Activated naive CD8-positive, alpha-beta T cell treated with anti-CD3 and anti-CD28 coated beads, Interleukin-2, amount 10 ng/mL, durations not matched to agents 7 days and 5 days (primary cell): ENCODE measurements at regions not wholly inside any gene's neighbourhood (a gene's known extent, or its start where the extent isn't known, plus 50 kb on each side); places are given as distances from the start of the nearest gene placed in this dataset.

ENCODE experiments used
- ATAC-seq: fragments of 150-1000 bp; cut with Tn5 transposase; one replicate; pipeline ENCODE4 v1.10.0; 2021; ENCODE audit warnings: low read depth, moderate library complexity
- POLR2A ChIA-PET: fragments of 350-600 bp; sonication (Branson Sonifier 250); formaldehyde crosslinking; loops from one replicate; lab custom pipeline; 2021; ENCODE audit warnings: antibody characterized with exemption; lab: Charles Lee
- DNase-seq: peaks from one replicate; pipeline ENCODE4 v3.0.0; 2021
- H3K27ac Mint-ChIP-seq: one replicate; pipeline ENCODE4 v1.8.0; 2022; ENCODE audit warnings: mild to moderate bottlenecking, mixed read lengths
- H3K27me3 Mint-ChIP-seq: one replicate; pipeline ENCODE4 v1.8.0; 2022; ENCODE audit warnings: mild to moderate bottlenecking, moderate library complexity, mixed read lengths
- H3K36me3 Mint-ChIP-seq: one replicate; pipeline ENCODE4 v1.8.0; 2021; ENCODE audit warnings: mild to moderate bottlenecking, mixed read lengths
- H3K4me1 Mint-ChIP-seq: one replicate; pipeline ENCODE4 v1.8.0; 2021; ENCODE audit warnings: mixed read lengths
- H3K4me3 Mint-ChIP-seq: one replicate; pipeline ENCODE4 v1.8.0; 2022; ENCODE audit warnings: mild to moderate bottlenecking, moderate library complexity, mixed read lengths
- H3K9me3 Mint-ChIP-seq: one replicate; pipeline ENCODE4 v1.8.0; 2021; ENCODE audit warnings: mixed read lengths

DNA sequence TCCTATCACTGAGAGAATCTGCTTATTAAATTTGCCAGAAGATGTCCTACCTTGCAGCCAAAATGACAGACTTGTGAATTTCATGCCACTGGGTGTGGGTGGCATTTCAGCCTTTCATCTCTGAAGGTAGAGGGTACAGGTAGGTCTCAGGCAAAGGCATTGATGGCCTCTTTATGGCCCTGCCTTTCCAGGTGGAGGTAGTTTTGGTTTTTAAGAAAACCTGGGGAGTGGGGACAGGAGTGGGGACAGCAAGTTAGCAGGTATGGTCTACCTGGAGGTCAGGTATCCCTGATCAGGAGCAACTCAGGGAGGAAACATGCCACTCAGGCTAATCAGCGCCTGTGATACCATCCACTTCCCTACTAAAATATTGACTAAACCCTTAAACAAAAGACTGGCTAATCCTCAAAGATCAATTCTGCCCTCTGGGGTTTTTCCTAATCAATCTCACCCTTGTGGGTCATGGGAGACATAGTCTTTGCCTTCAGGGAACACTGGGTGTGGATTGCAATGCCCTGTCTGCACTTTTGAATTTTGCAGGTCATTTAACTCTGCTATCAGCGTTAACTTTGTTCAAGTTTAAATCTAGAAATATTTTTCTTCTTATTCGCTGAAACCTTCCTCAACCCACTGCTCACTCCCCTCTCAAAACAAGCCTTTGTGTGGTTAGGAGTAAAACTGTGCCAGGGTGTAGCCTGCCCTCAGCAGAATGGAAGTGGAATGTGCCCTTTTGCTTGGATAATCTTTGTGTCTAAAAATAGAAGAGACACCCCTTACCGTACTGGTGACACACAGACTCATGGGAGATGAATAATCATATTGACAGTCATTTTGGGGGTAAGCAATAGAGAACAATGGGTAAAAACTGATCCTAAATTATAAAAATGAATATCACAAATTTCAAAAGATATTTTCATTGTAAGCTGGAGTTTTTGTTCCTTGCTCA is 233.7 kb downstream of the COG6 start:
- no peak overlapping the region for H3K27ac Mint-ChIP-seq
- no peak overlapping the region for H3K4me3 Mint-ChIP-seq
- DNase-seq (no peak), ATAC-seq (no peak)
- no peaks in the 10 kb centered on the region for H3K36me3 Mint-ChIP-seq
- POLR2A ChIA-PET = no interaction called here
- peaks cover 11% of the 10 kb centered on the region for H3K9me3 Mint-ChIP-seq
- peaks cover 11% of the 10 kb centered on the region for H3K4me1 Mint-ChIP-seq
- H3K27me3 Mint-ChIP-seq = no peaks in the 10 kb centered on the region

DNA sequence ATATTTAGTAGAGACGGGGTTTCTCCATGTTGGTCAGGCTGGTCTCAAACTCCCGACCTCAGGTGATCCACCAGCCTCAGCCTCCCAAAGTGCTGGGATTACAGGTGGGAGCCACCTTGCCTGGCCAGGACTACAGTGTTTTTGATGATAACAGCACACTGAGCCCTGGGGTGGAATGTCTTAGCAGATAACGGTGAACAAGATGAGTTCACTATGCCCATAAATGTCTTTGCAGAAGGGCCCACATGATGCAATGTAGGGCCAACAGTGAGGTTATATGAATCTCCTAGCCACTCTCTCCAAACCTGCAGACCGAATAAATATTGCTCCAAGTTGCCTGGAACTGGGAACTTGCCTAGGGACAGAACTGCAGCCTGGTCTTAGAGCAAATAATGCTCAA is 235.1 kb downstream of the COG6 start:
- Mint-ChIP-seq H3K36me3 (no peaks in the 10 kb centered on the region), H3K4me1 (peaks cover 11% of the 10 kb centered on the region), H3K27ac (no peak overlapping the region), H3K9me3 (peaks cover 5% of the 10 kb centered on the region), H3K27me3 (no peaks in the 10 kb centered on the region), H3K4me3 (no peak overlapping the region)
- no peak for DNase-seq
- no peak for ATAC-seq
- POLR2A ChIA-PET = no interaction called here

DNA sequence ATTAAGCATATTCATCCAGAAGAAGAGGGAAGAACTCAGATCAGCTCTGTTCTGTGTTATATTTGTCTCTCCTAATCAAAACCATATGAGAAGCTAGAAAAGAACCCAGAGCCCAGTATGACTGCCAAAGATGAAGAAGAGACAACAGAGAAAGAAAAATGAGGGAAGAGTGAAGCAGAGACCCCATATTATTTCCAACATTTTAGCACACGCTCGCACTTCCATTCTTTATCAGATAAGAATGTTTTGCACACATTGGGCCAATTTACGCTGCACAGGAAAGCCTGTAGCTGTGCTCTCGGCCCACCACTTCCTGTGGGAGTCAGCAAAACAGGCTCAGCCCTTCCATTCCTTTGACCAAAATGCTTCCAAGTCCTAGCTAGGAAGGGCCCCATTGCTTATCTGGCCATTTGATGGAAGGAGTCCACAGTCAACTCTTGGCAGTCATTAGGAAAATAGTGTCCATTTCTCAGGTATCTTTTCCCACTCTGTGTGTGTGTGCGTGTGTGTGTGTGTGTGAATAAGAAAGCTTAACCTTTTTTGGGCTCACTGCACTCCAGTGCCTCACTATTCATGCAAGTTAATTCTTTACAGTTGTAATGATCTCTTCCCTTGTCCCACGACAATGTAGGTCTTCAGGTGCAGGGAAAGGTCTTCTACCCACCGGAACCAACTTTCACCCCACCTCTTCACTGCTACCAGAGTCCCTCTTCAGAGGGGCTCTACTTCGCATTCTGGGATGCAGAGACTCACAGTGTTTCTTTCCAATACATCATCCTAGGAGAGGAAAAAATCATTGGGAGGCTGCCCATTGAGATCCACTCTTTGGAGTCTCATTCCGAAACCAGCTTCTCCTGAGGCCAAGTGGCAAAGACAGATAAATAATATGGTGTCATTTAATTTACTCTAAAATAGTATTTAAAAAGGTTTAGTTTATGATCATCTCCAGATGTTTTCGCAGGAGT is 237.5 kb downstream of the COG6 start:
- ATAC-seq = peak; percentile 56
- Mint-ChIP-seq H3K4me3 (peak overlapping the region; percentile 63), H3K9me3 (peaks cover 2% of the 10 kb centered on the region), H3K4me1 (peaks cover 11% of the 10 kb centered on the region), H3K27me3 (no peaks in the 10 kb centered on the region), H3K36me3 (no peaks in the 10 kb centered on the region), H3K27ac (peak overlapping the region; percentile 26)
- POLR2A ChIA-PET = no interaction called here
- peak; percentile 35 for DNase-seq

DNA sequence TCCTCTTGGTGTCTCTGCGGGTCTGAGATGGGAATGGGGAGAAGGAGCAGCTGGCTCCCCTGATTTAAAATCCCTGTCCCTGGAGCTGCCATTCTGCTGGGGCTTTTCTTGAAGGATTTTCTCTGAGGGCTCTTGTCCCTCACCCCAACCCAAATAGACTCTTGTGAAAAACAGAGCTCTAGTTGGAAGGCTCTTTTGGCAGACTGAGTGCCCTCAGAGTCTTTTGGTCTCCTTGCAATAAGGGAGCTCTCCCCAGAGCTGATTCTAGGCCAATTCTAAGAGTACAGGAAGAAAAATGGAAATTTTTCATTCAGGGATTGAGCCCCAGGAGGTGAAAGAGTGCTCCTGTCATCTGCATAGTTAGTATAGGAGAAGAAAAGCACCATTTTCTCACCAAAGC is 238.3 kb downstream of the COG6 start:
- Mint-ChIP-seq H3K27me3 (no peaks in the 10 kb centered on the region), H3K36me3 (no peaks in the 10 kb centered on the region), H3K27ac (no peak overlapping the region), H3K4me3 (no peak overlapping the region), H3K9me3 (peaks cover 2% of the 10 kb centered on the region), H3K4me1 (peaks cover 11% of the 10 kb centered on the region)
- ATAC-seq = no peak
- no peak for DNase-seq
- POLR2A ChIA-PET = no interaction called here

DNA sequence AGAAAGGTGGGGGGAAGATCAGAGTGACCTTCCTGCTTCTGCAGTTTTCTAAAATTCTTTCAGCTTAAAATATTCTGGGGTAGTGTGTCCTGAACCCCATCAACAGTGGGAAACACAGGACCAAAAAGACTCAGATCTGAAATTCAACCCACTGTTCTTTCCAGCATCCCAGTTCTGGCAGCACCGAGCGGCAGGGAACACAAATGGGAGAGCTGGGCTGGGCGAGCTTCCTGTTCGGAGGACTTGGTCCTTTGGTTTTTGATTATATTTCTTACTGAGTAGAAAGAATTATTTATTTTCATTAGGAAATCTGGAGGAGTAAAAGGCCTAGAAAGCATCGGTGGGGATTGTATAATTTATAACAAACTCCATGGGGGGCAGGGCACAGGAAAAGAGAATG is 239.1 kb downstream of the COG6 start:
- Mint-ChIP-seq H3K4me3 (no peak overlapping the region), H3K27ac (no peak overlapping the region), H3K9me3 (peaks cover 1% of the 10 kb centered on the region), H3K27me3 (no peaks in the 10 kb centered on the region), H3K4me1 (peaks cover 11% of the 10 kb centered on the region), H3K36me3 (no peaks in the 10 kb centered on the region)
- ATAC-seq (no peak), DNase-seq (no peak)
- POLR2A ChIA-PET = no interaction called here

DNA sequence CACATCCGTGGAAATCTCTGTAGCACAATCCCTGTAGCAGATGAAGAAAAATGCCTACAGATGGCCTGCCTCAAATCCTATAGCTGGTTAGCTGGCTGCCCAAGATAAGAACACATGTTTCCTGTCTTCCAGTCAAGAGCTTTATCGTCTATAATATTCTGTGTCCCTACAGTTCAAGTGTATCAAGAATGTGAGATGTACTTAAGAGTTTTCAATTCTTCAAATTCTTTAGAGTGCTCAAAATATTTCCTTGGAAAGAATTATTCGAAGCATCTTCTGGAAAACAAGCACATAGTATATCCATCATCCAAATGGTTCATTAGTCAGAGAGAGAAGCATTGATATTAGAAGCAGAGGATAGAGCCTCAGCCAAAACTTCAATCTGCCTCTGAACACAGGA is 239.8 kb downstream of the COG6 start:
- H3K4me1 Mint-ChIP-seq = peaks cover 11% of the 10 kb centered on the region
- no peak overlapping the region for H3K4me3 Mint-ChIP-seq
- DNase-seq (no peak), ATAC-seq (no peak)
- peaks cover 1% of the 10 kb centered on the region for H3K9me3 Mint-ChIP-seq
- H3K27ac Mint-ChIP-seq = no peak overlapping the region
- POLR2A ChIA-PET = no interaction called here
- no peaks in the 10 kb centered on the region for H3K27me3 Mint-ChIP-seq
- H3K36me3 Mint-ChIP-seq = no peaks in the 10 kb centered on the region

DNA sequence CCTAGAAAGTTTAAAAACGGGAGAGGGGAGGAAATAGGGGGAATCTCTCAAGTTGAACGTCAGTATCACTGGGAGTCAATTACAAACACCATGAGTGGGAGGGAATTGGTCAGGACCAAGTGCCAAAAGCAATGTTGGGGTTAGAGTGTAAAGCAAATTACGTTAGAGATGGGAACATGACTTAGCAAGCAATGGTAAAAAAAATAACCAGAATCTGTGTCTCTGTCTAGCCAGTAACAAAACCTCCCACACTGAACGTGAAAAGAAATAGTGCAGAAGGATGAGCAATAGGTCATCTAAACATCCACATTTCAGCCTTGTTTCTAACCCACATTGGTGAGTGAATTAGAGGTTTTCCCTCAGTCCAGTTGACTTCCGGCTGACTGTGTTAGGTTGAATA is 242.2 kb downstream of the COG6 start:
- no peaks in the 10 kb centered on the region for H3K27me3 Mint-ChIP-seq
- H3K9me3 Mint-ChIP-seq = no peaks in the 10 kb centered on the region
- POLR2A ChIA-PET = no interaction called here
- ATAC-seq (no peak), DNase-seq (no peak)
- no peak overlapping the region for H3K27ac Mint-ChIP-seq
- no peaks in the 10 kb centered on the region for H3K36me3 Mint-ChIP-seq
- H3K4me3 Mint-ChIP-seq = no peak overlapping the region
- peaks cover 7% of the 10 kb centered on the region for H3K4me1 Mint-ChIP-seq

DNA sequence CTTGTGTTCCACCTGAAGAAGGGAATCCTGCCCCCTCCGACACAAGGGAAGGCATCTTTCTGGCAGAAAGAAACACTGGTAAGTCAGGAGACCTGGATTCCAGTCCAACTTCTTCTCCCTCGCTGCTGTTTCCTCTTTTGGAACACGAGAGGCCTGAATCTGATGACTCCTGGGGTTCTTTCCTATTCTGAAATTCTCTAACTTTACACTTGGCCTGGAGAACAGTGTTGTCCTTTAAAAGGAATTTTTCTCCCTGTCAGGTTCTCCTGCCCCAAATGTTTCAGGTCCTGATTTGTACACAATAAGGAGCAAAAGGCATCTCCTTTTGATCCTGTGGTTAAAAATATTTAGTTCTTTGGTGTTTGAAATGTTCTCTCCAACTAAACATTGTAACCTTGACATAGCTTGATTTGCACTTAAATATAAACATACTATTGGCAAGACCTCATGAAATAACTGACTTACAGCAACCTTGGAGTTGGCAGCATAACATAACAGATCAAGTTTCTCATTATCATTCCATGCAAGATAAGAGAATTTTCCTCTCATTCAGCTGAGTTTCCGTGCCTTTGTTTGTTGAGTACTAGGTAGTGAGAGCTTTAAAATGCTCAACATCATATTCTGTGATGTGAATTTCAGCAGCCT is 244.8 kb downstream of the COG6 start:
- Mint-ChIP-seq H3K4me3 (no peak overlapping the region), H3K27ac (no peak overlapping the region), H3K9me3 (no peaks in the 10 kb centered on the region), H3K4me1 (no peaks in the 10 kb centered on the region), H3K27me3 (no peaks in the 10 kb centered on the region), H3K36me3 (no peaks in the 10 kb centered on the region)
- POLR2A ChIA-PET = no interaction called here
- ATAC-seq (no peak), DNase-seq (no peak)

DNA sequence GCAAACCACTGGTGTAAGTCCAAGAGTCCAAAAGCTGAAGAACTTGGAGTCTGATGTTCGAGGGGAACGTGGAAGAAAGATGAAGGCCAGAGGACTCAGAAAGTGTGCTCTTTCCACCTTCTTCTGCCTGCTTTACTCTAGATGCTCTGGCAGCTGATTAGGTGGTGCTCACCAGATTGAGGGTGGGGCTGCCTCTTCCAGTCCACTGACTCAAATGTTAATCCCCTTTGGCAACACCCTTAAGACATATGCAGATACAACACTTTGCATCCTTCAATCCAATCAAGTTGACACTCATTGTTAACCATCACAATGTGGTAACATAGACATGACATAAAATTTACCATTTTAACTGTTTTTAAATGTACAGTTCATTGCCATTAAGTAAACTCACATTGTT is 249.5 kb downstream of the COG6 start:
- Mint-ChIP-seq H3K36me3 (peaks cover 2% of the 10 kb centered on the region), H3K4me3 (no peak overlapping the region), H3K27ac (no peak overlapping the region), H3K27me3 (no peaks in the 10 kb centered on the region), H3K9me3 (peaks cover 3% of the 10 kb centered on the region), H3K4me1 (no peaks in the 10 kb centered on the region)
- POLR2A ChIA-PET = no interaction called here
- DNase-seq = no peak
- no peak for ATAC-seq

DNA sequence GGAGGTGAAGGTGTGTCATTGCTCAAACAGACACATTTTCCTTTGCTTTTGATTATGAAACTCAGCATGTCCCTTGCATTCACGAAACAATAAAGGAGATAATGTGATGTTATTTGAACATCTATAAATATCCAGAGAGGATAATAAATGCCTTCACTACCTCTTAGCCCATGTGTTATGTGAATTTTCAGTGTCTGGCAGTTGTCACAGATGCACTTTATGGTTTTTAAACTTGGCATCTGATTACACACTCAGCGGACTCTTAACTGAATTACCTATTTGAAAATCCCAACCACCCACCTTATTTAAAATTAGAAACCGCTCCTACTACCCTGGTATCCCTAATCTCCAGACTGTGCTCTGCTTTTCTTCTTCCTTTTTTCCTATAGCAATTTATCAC is 254.2 kb downstream of the COG6 start:
- POLR2A ChIA-PET = no interaction called here
- Mint-ChIP-seq H3K27ac (no peak overlapping the region), H3K9me3 (peaks cover 3% of the 10 kb centered on the region), H3K4me1 (peaks cover 7% of the 10 kb centered on the region), H3K36me3 (peaks cover 8% of the 10 kb centered on the region), H3K27me3 (peaks cover 3% of the 10 kb centered on the region), H3K4me3 (no peak overlapping the region)
- no peak for ATAC-seq
- no peak for DNase-seq

DNA sequence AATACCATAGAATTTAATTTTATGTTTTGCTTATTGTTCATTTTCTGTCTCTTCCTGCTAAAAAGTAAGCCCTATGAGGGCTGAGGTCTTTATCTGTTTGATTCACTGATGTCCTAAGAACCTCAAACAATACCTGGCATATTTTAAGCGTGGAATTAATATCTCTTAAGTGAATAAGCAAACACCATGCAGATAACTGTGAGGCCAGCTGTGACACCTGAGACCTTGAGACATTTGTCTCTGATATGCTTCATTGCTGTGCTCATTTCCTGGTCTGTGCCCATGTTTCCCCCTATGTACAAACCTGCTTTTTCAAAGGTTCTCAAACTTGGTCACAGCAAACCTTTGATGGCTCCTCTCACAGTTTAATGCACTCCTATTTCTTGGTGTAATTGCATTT is 254.6 kb downstream of the COG6 start:
- ATAC-seq = no peak
- Mint-ChIP-seq H3K4me3 (no peak overlapping the region), H3K36me3 (peaks cover 8% of the 10 kb centered on the region)

DNA sequence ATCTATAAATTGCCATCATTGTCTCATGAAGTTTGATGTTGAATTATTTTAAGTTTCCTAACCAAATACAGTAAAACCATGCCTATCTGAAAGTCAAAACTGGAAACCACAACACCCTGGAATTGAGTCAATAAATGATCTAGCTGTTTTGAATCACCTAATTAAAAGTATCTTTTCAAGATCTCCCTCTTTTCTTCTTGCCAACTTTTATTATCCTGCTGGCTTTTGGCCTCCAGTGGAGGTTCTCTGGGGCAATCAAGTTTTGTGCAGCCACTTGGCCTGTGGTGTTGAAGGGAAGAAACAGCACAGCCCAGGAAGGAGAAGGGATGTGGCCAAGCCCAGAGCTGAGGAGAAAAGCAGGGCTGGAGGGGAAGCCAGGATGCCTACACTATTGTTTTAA is 255.4 kb downstream of the COG6 start:
- Mint-ChIP-seq H3K27me3 (peaks cover 3% of the 10 kb centered on the region), H3K36me3 (peaks cover 6% of the 10 kb centered on the region), H3K9me3 (peaks cover under 1% of the 10 kb centered on the region), H3K4me1 (peaks cover 7% of the 10 kb centered on the region), H3K4me3 (no peak overlapping the region), H3K27ac (no peak overlapping the region)
- POLR2A ChIA-PET = no interaction called here
- ATAC-seq = no peak
- DNase-seq = no peak

More for the DNA sequence above, 254.6 kb downstream of the COG6 start:
- peaks cover 7% of the 10 kb centered on the region for H3K4me1 Mint-ChIP-seq
- H3K27ac Mint-ChIP-seq = no peak overlapping the region
- no peak for DNase-seq
- H3K9me3 Mint-ChIP-seq = peaks cover 3% of the 10 kb centered on the region
- POLR2A ChIA-PET = no interaction called here
- peaks cover 3% of the 10 kb centered on the region for H3K27me3 Mint-ChIP-seq

DNA sequence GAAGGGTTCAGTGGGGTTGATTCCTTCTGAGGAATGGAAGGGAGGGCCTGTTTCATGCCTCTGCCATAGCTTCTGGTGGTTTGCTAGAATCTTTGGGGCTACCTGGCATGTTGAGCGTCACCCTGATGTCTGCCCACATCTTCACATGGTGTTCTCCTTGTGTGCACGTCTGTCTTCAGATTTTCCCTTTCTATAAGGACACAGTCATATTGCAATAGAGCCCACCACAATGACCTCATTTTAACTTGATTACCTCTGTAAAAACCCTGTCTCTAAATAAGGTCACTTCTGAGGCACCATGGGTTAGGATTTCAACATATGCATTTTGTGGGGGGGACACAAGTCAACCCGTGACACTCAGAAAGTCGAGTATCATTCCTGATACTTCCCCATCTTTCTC is 257.9 kb downstream of the COG6 start:
- ATAC-seq = no peak
- H3K27me3 Mint-ChIP-seq = peaks cover 3% of the 10 kb centered on the region

More for the DNA sequence above, 257.9 kb downstream of the COG6 start:
- H3K36me3 Mint-ChIP-seq = peaks cover 5% of the 10 kb centered on the region
- no peak for DNase-seq
- H3K4me1 Mint-ChIP-seq = peaks cover 7% of the 10 kb centered on the region
- peaks cover 2% of the 10 kb centered on the region for H3K9me3 Mint-ChIP-seq
- POLR2A ChIA-PET = no interaction called here
- no peak overlapping the region for H3K4me3 Mint-ChIP-seq
- H3K27ac Mint-ChIP-seq = no peak overlapping the region
